Prostate gland (tissue), 2 donors: ENCODE measurements at regions not wholly inside any gene's neighbourhood (a gene's known extent, or its start where the extent isn't known, plus 50 kb on each side); places are given as distances from the start of the nearest gene placed in this dataset.

Source experiments
- CTCF ChIP-seq, 4 experiments: fragments of 200-600 bp in 2 of 4; fragments of 450-650 bp in 2 of 4; sonication (generic) in 2 of 4; IDR thresholded peaks; 1 replicate in 3 of 4; 2 replicates in 1 of 4; pipeline ENCODE4 v1.5.1; 2016 to 2019; ENCODE audit warnings: antibody characterized with exemption in 4 of 4, mild to moderate bottlenecking in 2 of 4, moderate library complexity in 2 of 4
- POLR2A ChIP-seq: fragments of 450-650 bp; IDR thresholded peaks from one replicate; pipeline ENCODE4 v1.6.1; 2016; ENCODE audit warnings: antibody characterized with exemption, mild to moderate bottlenecking
- POLR2AphosphoS5 ChIP-seq: sonication (generic); formaldehyde crosslinking; IDR thresholded peaks from one replicate; pipeline ENCODE4 v1.6.1; 2017; ENCODE audit warnings: antibody characterized with exemption

- TF ChIP-seq POLR2AphosphoS5 (no peak), POLR2A (no peak), CTCF (IDR thresholded peaks at IDR 0.05) (no peak)
These were observed 57.2 kb upstream of the KCNMB1 start for GRCh38 chr5:170446365-170446764.
